ES-I3 (cell line): ENCODE measurements at regions not wholly inside any gene's neighbourhood (a gene's known extent, or its start where the extent isn't known, plus 50 kb on each side); places are given as distances from the start of the nearest gene placed in this dataset.
"Not testable (repeated sequence)": the region's sequence is repeated elsewhere in the genome, so short reads cannot be mapped to it uniquely, and the experiment has no call there.

Experiments
- H3K36me3 ChIP-seq: 2 replicates; pipeline ENCODE4 v1.6.1; 2013; ENCODE audit warnings: mild to moderate bottlenecking, low read length, control low read depth, moderate library complexity; ENCODE audit not compliant: insufficient read depth
- H3K4me1 ChIP-seq: 2 replicates; pipeline ENCODE4 v1.6.1; 2013; ENCODE audit warnings: mild to moderate bottlenecking, control low read depth, low read length; ENCODE audit not compliant: insufficient read depth
- H3K9ac ChIP-seq: 2 replicates; pipeline ENCODE4 v1.6.1; 2013; ENCODE audit warnings: low read depth, mild to moderate bottlenecking, low read length, moderate library complexity
- H3K9me3 ChIP-seq: 2 replicates; pipeline ENCODE4 v1.6.1; 2013; ENCODE audit warnings: mild to moderate bottlenecking, low read length, moderate library complexity; ENCODE audit not compliant: control insufficient read depth, insufficient read depth

DNA sequence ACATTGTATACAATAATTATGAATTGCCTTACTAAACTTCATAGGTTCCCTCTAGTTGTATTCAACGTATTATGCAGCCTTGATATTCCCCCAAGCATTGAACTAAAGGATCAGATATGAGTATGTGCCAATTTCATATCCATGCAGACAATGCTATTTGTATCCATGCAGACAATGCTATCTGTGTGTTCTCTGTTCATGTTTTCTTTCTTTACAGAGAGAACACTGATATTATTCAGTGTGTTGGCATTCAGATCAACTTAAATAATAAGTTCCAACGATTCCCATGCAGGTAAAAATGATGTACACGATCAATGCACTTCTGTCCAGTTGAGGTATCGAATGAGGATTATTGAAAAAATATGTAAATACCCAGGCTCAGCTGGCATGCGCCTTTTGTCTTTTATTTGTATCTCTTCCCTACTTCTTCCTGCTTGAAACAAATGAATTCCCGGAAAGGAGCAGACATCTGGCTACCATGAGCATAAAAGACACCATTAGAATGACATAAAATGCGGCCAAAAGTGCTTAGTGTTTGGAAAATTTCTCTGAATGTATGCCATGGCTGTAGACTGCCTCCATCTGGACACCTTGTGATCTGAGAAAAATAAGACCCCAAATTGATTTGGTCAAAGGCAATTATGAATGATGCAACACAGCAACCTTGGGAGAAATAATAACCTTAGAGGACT lies 731.5 kb downstream of the SLITRK1 start:
- H3K9ac ChIP-seq = no peak overlapping the region
- no peaks in the 10 kb centered on the region for H3K9me3 ChIP-seq
- no peaks in the 10 kb centered on the region for H3K36me3 ChIP-seq
- no peaks in the 10 kb centered on the region for H3K4me1 ChIP-seq

DNA sequence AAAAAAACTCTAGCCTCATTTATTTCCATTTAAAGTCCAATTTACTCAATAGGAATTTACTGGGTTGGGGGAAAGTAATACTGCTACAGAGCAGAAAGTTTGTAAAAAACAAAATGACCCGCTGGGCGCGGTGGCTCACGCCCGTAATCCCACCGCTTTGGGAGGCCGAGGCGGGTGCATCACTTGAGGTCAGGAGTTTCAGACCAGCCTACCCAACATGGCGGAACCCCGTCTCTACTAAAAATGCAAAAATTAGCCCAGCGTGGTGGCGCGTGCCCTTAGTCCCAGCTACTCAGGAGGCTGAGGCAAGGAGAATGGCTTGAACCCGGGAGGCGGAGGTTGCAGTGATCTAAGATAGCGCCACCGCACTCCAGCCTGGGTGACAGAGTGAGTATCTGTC lies 745.6 kb downstream of the SLITRK1 start:
- H3K9me3 ChIP-seq = no peaks in the 10 kb centered on the region
- no peaks in the 10 kb centered on the region for H3K36me3 ChIP-seq
- H3K9ac ChIP-seq = no peak overlapping the region
- H3K4me1 ChIP-seq = no peaks in the 10 kb centered on the region

DNA sequence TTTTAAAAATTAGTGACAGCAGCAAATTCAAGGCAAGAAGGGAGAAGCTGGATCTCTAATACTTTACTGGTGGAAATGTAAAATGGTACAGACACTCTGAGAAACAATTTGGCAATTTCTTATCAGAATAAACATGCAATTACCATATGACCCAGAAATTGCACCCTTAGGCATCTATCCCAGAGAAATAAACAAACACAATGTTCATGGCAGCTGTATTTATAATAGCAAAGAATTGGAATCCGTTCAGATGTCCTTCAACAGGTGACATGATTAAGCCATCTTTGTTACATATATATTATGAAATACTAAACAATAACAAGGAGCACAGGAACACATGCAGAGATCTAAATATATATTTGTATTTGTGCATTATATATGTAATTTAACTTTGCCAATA lies 756.5 kb downstream of the SLITRK1 start:
- Histone ChIP-seq H3K36me3 (no peaks in the 10 kb centered on the region), H3K9me3 (no peaks in the 10 kb centered on the region), H3K9ac (no peak overlapping the region), H3K4me1 (no peaks in the 10 kb centered on the region)

DNA sequence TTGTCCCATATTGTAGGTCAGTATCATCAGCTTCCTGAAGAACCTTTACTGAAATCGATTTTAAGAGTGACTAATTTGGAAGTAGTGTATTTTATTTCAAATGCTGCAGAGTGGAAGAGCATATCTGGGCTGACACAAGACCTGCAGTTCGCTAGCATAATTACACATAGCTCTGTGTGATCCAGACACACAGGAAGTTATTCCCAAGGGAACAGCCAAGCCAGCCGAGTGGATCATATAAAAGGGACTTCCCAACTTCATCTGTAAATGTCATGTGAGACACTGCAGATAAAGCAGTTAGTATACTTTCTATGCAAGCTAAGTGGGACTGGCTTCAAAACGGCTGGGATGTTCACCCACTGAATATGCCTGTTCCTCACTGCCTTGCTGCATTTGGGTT lies 760.4 kb downstream of the SLITRK1 start:
- H3K36me3 ChIP-seq = no peaks in the 10 kb centered on the region
- H3K9ac ChIP-seq = no peak overlapping the region
- no peaks in the 10 kb centered on the region for H3K4me1 ChIP-seq
- no peaks in the 10 kb centered on the region for H3K9me3 ChIP-seq

DNA sequence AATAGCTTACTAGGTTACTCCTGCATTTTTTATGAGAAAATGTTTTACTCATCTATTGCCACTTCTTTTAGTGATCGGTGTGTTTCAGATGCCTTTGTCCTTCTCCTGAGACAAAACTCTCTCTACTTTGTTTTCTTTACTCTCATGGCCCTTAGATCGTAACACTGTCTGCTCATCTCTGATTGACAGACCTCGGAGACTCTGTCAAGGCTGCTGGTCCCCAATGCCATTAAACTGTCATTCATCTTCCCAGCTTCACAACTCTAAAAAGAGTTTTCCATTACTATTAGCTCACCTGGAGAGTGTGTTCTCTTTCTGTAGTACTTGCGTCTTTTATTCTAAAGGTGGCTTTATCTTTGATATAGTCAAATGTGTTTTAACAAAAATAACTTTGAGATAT lies 765.2 kb downstream of the SLITRK1 start:
- H3K4me1 ChIP-seq = no peaks in the 10 kb centered on the region
- H3K36me3 ChIP-seq = no peaks in the 10 kb centered on the region
- no peaks in the 10 kb centered on the region for H3K9me3 ChIP-seq
- H3K9ac ChIP-seq = no peak overlapping the region

DNA sequence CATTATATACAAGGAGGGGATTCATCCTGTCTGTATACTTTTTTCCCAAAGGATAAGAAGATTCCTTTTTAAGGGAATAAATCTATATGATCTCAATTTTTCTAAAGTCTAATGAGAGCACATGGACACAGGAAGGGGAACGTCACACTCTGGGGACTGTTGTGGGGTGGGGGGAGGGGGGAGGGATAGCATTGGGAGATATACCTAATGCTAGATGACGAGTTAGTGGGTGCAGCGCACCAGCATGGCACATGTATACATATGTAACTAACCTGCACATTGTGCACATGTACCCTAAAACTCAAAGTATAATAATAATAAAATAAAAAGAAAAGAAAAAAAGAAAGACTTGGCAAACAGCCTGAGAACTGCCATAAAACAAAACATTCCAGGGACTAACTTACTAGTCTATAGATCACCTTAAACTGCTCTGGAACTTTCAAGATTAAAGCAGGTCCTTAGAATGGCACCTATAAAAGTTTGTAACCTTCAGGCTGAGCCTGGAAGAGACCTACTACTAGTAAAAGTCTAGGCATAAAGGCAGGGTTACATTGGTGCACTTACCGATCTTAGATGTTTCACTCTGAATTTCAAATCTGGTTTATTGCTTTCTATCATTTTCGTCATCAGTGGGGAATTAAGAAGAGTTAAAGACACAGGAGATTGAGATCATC lies 780.6 kb downstream of the SLITRK1 start:
- H3K9ac ChIP-seq = peak overlapping the region; percentile 48; the same call in 1 of the 2 replicates
- H3K36me3 ChIP-seq, H3K4me1 ChIP-seq, H3K9me3 ChIP-seq: not testable (repeated sequence)

DNA sequence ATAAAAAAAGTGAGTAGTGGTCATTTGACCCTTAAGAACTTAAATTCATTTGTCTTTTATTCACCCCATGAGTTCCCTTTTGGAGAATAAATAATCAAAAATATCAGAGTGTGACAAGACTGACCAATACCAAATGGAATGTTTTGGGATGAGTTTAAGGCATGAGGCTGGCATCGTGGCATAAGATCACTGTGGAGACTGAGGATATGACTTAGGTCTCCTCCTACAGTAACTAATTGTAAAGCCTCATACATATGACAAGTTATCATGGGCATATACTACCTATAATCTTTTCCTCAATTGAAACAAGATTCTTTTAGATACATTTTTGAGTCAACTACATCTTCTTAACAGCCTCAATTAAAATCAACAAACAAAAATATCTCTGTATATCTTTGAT lies 782.0 kb downstream of the SLITRK1 start:
- H3K36me3 ChIP-seq = no peaks in the 10 kb centered on the region
- no peak overlapping the region for H3K9ac ChIP-seq
- H3K4me1 ChIP-seq = no peaks in the 10 kb centered on the region
- H3K9me3 ChIP-seq = no peaks in the 10 kb centered on the region

DNA sequence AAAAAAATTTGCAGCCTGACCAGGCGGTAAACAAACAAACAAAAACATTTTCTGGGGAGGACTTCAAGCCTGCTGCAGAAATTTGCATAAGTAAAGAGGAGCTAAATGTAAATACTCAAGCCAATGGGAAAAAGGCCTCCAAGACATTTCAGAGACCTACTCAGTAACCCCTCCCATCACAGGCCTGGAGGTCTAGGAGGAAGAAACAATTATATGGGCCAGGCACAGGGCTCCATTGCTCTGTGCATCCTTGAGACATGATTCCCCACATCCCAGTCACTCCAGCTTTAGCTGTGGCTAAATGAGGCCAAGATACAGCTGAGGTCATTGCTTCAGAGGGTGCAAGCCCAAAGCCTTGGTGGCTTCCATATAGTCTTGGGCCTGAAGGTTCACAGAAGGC lies 793.4 kb downstream of the SLITRK1 start:
- Histone ChIP-seq H3K9me3 (peaks cover 3% of the 10 kb centered on the region; the same call in 1 of the 2 replicates), H3K4me1 (no peaks in the 10 kb centered on the region), H3K36me3 (no peaks in the 10 kb centered on the region), H3K9ac (no peak overlapping the region)

DNA sequence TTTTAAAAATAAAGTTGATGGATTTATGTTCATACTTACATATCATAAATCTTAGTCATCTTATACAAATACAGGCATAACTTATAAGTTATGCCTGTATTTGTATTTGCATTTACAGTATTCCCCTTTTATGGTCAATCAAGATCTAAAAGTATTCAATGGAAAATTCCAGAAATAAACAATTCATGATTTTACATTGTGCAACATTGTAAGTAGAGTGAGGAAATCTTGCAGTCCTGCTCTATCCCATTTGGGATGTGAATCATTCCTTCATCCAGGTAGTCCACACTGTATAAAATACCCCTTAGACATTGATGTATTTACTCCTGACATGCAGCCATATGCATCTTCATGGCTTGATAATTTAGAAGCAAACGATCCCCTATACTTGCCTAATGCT lies 795.3 kb downstream of the SLITRK1 start:
- Histone ChIP-seq H3K9ac (no peak overlapping the region), H3K4me1 (no peaks in the 10 kb centered on the region), H3K36me3 (no peaks in the 10 kb centered on the region), H3K9me3 (peaks cover 8% of the 10 kb centered on the region; the same call in 1 of the 2 replicates)

DNA sequence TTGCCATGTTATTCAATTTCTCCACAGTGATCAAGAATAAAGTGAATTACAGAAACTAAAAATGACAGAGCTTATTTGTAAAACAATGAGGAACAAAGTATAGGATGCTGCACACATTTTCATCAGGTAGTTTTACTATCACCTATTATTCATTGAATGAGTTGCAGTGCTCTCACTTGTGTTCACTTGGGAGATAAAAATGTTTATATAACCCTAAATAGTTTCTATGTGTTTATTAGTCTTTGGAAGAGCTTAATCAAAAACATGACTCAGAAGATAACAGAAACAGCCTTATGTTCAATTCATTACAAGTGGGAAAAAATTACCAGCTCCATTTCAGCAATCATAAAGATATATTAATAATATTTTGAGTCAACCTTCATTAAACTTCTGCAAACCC lies 796.2 kb downstream of the SLITRK1 start:
- Histone ChIP-seq H3K9ac (no peak overlapping the region), H3K4me1 (no peaks in the 10 kb centered on the region), H3K9me3 (peaks cover 8% of the 10 kb centered on the region; the same call in 1 of the 2 replicates), H3K36me3 (no peaks in the 10 kb centered on the region)

DNA sequence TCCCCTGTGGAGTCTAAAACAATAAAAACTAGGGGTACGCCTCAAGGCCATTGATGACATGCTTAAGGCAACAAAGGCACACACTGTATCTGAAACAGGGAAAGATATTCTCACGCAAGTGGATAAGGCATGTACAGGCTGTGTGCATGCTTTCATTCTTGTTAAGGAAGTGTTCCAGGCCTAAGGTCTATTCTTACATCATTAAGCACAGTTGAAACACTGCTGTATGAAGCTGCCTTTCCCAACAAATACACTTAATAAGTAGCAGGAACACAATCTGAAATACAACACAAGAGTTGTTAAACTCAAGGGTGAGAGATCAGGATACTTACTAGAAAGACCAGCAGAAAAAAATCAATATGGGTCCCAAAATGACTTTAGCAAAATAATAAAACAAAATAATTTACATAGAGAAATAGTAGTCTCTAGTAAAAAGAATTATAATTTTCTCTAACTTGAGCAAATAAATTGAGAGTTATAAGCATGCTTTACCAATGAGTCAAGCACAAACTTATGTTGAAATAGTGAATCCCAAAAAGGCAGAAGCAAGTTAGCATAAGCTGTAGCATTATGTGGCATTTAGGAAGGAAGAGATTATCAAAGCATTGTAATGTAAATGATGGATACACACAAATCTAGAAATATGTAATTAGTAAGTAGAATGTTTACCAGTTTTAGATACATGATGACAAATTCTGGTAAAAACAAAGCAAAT lies 796.9 kb downstream of the SLITRK1 start:
- H3K9ac ChIP-seq = no peak overlapping the region
- H3K4me1 ChIP-seq = no peaks in the 10 kb centered on the region
- peaks cover 8% of the 10 kb centered on the region; the same call in 1 of the 2 replicates for H3K9me3 ChIP-seq
- H3K36me3 ChIP-seq = no peaks in the 10 kb centered on the region; the same call in 1 of the 2 replicates

DNA sequence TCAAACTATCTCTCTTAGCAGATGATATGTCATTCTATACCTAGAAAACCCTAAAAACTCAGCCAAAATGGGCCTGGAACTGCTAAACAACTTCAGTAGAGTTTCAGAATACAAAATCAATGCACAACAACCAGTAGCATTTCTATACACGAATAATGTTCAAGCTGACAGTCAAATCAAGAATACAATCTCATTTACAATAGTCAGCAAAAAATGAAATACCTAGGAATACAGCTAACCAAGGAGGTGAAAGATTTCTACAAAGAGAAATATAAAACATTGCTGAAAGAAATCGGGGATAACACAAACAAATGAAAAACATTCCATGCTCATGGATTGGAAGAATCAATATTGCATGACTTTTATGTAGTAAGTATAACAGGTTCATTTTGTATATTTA lies 804.8 kb downstream of the SLITRK1 start:
- Histone ChIP-seq H3K9ac (no peak overlapping the region), H3K4me1 (no peaks in the 10 kb centered on the region), H3K36me3 (no peaks in the 10 kb centered on the region; the same call in 1 of the 2 replicates), H3K9me3 (peaks cover 6% of the 10 kb centered on the region; the same call in 1 of the 2 replicates)

DNA sequence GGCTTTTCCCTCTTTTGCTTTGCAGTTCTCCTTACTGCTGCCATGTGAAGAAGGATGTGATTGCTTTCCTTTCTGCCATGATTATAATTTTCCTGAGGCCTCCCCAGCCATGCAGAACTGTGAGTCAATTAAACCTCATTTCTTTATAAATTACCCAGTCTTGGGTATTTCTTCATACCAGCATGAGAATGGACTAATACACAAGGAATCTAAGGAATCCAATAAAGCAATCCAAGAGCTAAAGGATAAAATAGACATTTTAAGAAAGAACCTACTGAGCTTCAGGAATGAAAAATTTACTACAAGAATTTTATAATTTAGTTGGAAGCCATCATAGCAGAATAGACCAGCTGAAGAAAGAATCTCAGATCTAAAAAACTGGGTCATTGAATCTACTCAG lies 808.3 kb downstream of the SLITRK1 start:
- H3K9me3 ChIP-seq, H3K4me1 ChIP-seq, H3K36me3 ChIP-seq, H3K9ac ChIP-seq: not testable (repeated sequence)

DNA sequence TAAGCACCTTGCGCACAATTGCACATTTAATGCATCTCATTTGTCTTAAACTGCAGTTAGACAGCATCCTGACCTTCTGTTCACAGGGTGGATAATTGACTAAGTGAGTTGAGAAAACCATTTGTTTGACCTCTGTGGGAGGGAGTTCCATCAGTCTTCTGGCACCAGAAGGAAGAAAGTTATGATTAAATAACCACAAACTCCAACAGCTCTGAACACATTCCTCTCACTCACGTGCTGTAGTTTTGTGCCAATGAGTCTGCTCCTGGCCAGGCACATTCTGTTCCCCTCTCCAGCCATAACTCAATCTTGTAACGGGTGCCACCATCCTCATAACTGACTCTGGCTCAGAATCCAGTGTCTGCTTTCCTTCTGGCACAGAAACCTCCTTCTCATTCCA lies 817.2 kb downstream of the SLITRK1 start:
- Histone ChIP-seq H3K9ac (no peak overlapping the region), H3K4me1 (no peaks in the 10 kb centered on the region)

DNA sequence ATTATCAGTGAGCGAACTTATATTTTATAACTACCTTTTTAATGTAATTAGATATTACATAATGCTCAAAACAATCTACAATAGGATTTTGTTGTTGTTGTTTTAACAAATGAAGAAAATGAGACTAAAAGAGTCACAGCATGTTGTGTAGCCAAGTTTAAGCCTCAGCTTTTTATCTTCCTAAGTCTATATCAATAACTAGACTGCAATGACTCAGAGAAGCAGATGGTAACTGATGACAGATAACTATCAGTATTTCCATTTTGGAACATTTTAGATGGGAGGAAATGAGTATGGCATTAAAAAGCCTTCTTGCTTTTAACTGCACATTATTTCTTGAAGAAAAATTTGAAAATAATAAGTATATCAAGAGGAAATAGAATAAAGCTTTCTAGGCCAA lies 825.2 kb downstream of the SLITRK1 start:
- no peak overlapping the region for H3K9ac ChIP-seq
- H3K9me3 ChIP-seq = no peaks in the 10 kb centered on the region
- H3K36me3 ChIP-seq = no peaks in the 10 kb centered on the region
- H3K4me1 ChIP-seq = no peaks in the 10 kb centered on the region

More for the DNA sequence above, 817.2 kb downstream of the SLITRK1 start:
- Histone ChIP-seq H3K9me3 (no peaks in the 10 kb centered on the region), H3K36me3 (no peaks in the 10 kb centered on the region)
